ENCODE measurements at regions not wholly inside any gene's neighbourhood (a gene's known extent, or its start where the extent isn't known, plus 50 kb on each side); places are given as distances from the start of the nearest gene placed in this dataset.

GRCh38 chr2:128809880-128810279 is 491.2 kb upstream of the HS6ST1 start:
- DNase-seq, result no peak

- no peak for DNase-seq
Observed at GRCh38 chr2:128812183-128812940, 493.7 kb upstream of the HS6ST1 start.

GRCh38 chr2:128813352-128814034 is 494.8 kb upstream of the HS6ST1 start:
- no peak for DNase-seq

- no peak for DNase-seq
Observed at GRCh38 chr2:128815248-128815647, 496.6 kb upstream of the HS6ST1 start.

GRCh38 chr2:128817171-128817570 is 498.5 kb upstream of the HS6ST1 start:
- no peak for DNase-seq

- no peak for DNase-seq
Observed at GRCh38 chr2:128817813-128818212, 499.1 kb upstream of the HS6ST1 start.

GRCh38 chr2:128818248-128818647 is 499.6 kb upstream of the HS6ST1 start:
- no peak for DNase-seq

DNA sequence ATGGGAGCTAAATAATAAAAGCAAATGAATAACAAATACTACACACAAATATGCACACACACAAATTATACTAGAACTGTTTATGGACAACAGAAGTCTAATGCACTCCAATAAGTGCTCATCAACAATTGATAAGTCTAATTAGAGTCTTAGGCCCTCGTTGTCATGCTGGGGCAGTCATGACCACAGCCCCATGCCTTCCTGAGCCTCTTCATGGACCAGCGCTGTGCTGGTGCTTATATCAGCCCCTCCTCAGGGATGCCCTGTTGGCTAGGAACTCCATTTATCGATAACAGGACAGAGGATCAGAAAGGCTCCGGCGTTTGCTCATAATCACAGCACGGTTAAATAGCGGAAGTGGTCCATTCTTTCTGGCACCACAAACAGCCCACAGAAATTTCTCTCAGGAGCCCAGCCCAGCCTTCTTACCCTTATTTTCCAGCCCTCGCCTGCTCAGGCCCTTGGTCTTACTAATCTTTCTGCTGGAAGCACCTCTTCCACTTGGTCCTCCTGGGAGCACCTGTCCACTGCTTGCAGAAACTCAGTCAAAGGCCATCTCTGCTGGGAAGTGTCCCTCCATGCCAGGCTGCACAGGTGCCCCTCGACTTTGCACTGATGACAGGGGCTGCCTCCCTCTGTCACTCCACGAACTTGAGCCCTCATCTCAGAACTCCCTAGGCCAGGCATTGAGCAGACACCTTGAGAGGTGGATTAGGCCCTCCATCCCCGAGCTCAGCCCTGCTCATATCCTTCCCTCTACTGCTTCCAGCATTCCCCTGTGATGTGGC is 500.2 kb upstream of the HS6ST1 start:
- DNase-seq, result no peak

- DNase-seq, result no peak
Observed at GRCh38 chr2:128820452-128820851, 501.8 kb upstream of the HS6ST1 start.

DNA sequence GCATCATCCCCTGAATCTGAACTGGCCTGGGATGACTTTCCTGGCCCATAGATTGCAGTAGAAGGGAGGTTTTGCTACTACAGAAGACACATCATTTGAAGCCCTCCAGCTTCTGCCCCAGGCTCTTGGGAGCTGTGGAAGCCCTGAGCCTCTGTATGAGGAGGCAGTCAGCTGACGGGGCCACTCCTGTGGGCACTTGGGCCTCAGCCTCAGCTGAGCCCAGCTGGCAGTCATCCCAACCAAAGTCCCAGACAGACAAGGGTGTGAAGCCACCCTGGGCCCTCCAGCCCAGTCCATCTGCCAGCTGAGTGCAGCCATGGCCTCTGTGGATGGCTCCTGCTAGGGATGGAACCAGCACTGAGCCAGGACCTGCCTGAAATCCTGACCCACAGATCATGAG is 502.3 kb upstream of the HS6ST1 start:
- no peak for DNase-seq

GRCh38 chr2:128832946-128833663 is 514.4 kb upstream of the HS6ST1 start:
- no peak for DNase-seq

- DNase-seq, result no peak
Observed at GRCh38 chr2:128833664-128834027, 515.0 kb upstream of the HS6ST1 start.

DNA sequence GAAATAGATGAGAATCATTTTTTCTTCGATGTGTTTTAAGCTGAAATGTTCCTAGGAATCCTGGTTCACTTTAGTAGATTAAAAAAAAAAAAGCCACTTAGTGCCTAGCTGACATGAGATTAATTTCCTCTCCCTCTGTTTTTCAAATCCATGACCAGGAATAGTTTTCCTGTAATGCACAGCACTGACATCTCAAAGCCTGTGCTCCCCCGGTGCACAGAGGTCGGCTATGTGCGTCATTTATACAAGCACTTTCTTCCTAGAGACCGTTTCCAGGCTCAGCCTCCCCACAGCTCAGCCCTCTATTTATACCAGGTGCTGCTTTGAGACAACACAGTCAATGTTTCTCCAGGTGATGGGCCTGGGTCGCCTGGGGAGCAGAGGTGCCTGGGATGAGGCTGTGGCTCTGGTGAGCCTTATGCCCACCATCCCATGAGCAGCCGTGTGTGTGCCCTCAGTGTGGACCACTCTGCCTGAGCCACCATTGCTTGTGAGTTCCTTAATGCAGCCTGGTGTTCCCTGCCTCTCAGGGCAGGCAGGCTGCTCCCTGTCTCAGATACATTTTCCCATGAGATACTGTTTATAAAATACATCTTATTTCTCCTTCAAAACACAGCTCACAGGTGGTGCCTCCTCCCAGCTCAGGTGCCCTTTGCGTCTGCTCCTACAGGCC is 515.7 kb upstream of the HS6ST1 start:
- no peak for DNase-seq

DNA sequence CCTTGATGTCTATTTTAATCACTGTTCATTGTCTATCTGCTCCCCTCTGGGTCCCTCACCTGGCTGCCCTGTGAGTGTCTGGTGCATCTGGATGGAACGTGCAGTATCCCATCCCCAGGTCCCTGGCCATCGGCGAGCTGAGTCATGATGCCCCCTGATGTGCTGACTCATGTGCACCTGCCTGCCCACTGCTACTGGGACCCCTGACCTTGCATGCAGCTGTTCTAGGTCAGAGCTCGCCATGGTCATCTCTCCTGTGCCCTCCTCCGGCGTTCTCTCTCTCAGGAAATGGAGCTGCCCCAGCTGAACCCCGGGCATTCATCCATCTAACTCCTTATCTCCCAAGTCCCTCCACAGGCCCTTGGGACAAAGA is 516.2 kb upstream of the HS6ST1 start:
- no peak for DNase-seq

- no peak for DNase-seq
Observed at GRCh38 chr2:128835342-128835855, 516.7 kb upstream of the HS6ST1 start.

DNA sequence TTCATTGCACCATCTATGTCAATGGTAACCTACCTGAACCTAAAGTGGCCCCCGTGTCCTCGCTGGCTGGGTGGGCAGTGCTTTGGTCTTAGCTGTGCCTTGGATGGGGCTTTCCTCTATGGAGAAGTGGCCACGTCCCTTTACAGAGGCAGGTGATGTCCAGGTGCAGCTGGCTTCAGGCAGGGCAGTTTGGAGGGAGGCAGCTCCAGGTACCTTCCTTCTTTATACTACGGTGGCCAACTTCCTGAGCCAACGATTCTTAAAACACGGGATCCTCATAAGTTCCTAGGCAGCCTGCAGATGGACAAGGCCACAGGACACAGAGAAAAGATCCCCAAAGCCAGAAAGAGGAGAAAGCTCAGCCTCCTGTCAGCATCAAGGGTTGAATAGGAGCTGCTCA is 517.3 kb upstream of the HS6ST1 start:
- DNase-seq, result no peak

- no peak for DNase-seq
Observed at GRCh38 chr2:128836559-128837100, 518.0 kb upstream of the HS6ST1 start.

DNA sequence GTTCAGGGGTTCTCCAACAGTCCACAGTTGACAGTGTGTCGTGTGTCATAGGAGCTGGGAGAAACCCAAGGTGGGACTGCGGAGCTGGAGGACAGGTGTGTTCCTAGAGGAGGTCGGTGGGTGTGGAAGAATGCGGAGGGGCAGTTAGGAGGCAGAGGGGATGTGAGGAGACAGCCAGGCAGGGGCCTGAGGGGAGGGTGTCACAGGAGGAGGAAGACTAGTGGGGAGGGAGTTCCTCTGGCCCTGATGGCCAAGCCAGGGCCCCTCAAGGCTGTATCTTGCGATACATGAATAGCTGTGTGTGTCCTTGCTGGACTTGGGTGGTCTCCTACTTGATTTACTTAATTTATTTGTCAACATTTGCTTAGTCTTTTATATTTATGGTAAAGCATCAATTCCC is 519.6 kb upstream of the HS6ST1 start:
- no peak for DNase-seq

DNA sequence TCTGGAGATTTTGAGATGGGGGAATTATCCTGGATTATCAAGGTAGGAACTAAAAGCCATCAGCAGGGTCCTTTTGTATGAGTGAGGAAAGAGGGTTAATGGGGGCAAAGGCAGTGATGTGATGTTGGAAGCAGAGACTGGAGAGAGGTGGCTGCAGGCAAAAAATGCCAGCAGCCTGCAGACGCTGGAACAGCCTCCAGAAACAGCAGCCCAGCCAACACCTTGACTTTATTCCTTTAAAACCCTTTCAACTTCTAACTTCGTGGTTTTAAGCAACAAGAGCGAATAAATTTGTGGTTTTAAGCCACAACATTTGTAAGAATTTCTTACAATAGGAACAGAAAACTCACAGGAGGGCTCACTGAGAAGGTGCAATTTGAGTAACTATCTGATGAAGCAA is 523.1 kb upstream of the HS6ST1 start:
- DNase-seq, result no peak

- no peak for DNase-seq
Observed at GRCh38 chr2:128867311-128867710, 548.6 kb upstream of the HS6ST1 start.

DNA sequence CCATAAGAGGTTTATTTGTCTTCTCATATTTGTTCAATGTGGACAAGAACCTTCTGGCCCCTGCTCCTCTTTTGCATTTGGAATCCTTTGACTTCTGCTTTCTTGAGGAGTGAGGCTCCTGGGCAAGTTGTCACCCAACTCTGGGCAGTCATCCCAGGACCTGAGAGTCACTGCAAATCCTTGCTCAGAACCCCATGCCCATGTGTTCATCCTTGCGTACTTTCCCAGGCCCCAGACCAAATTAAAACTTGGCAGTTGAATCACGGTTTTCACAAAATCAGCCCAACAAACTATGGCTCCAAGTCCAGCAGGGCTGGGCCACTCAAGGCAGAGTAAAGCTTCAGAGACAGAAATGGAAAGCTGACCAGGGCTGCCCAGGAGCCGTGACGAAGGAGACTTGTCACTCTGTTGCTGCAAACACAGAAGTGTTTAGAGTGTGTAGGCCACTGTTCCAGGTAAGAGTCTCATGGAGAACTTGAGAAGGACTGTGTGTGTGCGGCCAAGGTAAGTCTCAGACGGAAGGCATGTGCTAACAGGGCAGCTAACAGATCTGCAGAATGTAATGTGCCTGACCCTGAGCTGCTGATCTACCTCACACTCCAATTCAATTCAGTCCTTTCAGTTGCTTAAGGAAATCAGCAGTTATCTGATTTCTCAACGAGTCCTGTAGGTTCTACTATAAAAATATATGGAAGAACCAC is 549.4 kb upstream of the HS6ST1 start:
- no peak for DNase-seq

All from CD4-positive, alpha-beta T cell treated with Interleukin-15 for 1 hour (primary cell).